Urinary bladder (tissue), 3 donors: ENCODE measurements at regions not wholly inside any gene's neighbourhood (a gene's known extent, or its start where the extent isn't known, plus 50 kb on each side); places are given as distances from the start of the nearest gene placed in this dataset.

Source experiments
- DNase-seq: peaks from one replicate; pipeline ENCODE4 v3.0.0-alpha.2; 2015; ENCODE audit errors: extremely low spot score
- H3K27ac ChIP-seq: one replicate; pipeline ENCODE4 v1.5.1; 2013; ENCODE audit warnings: low read depth, mild to moderate bottlenecking, moderate library complexity
- H3K36me3 ChIP-seq: one replicate; pipeline ENCODE4 v1.6.1; 2013; ENCODE audit warnings: mild to moderate bottlenecking, moderate library complexity; ENCODE audit not compliant: insufficient read depth
- H3K4me1 ChIP-seq: one replicate; pipeline ENCODE4 v1.6.1; 2013; ENCODE audit warnings: mild to moderate bottlenecking, moderate library complexity; ENCODE audit not compliant: insufficient read depth
- H3K4me3 ChIP-seq: one replicate; pipeline ENCODE4 v1.5.1; 2013; ENCODE audit warnings: low read depth, low read length
- WGBS: extraction: QIAGEN DNeasy Blood & Tissue Kit; methylation state at CpG from one replicate; pipeline ENCODE4 v1.1.7; 2013; 5-methylcytosine and 5-hydroxymethylcytosine counted together
- donor health status: healthy with polysubstance abuse.
- donor health status: healthy.

DNA sequence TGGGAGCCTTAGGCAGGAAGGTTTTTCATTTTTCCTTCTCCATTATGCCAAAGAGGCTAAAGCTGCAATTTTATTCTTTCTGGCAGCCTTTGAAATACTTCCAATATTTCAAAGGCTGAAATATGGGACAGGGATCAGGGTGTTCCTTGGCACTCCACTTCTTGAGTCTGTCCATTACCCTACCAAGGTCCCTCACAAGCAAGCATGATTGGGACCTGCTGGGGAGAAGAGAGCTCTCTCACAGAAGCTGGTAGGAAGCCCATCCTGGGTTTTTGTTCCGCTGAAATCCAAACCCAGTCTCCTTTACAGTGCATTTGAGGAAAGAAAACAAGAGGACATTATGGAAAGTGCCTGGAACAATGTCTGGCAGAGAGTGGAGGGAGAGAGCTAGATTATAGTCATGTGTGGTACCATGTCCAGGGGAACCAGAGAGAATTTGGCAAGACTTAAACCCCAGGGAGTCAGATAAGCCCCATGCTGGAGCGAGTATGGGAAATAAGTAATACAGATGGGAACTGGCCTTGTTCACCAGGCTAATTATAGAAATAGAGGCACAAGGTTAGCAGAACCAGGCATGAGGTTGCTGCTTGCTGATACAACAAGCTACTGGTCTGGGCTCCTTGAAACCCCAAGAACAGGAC, 104.7 kb downstream of the LSM5 start:
- H3K4me1 ChIP-seq = no peaks in the 10 kb centered on the region
- DNase-seq = no peak
- 77% methylated on average over 2 of the region's 2 CpGs for WGBS
- H3K36me3 ChIP-seq = no peaks in the 10 kb centered on the region
- no peak overlapping the region for H3K4me3 ChIP-seq
- no peak overlapping the region for H3K27ac ChIP-seq

DNA sequence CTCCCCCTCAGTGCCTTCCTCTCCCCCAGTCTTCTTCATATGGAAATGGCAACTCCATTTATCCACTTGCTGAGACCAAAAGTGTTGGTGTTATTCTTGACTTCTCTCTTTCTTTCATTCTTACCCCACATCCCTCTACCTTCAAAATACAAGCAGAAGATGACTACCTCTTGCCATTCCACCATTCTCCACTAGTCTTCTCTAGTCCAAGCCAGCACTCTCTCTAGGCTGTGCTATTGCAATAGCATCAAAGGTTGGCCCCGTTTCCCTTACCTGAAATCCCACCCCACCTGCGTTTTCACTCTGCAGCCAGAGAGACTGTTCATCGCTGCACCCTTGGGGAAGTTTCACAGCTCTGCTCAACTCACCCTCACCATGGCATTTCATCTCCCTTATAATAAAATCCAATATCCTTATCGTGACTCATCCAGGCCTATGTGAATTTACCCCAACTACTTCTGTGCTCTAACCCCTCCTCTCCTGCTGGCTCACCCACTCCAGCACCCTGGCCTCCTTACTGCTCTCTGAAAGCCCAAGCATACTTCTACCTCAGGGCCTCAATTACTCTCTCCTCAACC, 109.1 kb downstream of the LSM5 start:
- WGBS = 56% methylated on average over 4 of the region's 4 CpGs
- no peak overlapping the region for H3K27ac ChIP-seq
- no peaks in the 10 kb centered on the region for H3K36me3 ChIP-seq
- H3K4me1 ChIP-seq = no peaks in the 10 kb centered on the region
- no peak for DNase-seq
- H3K4me3 ChIP-seq = no peak overlapping the region

DNA sequence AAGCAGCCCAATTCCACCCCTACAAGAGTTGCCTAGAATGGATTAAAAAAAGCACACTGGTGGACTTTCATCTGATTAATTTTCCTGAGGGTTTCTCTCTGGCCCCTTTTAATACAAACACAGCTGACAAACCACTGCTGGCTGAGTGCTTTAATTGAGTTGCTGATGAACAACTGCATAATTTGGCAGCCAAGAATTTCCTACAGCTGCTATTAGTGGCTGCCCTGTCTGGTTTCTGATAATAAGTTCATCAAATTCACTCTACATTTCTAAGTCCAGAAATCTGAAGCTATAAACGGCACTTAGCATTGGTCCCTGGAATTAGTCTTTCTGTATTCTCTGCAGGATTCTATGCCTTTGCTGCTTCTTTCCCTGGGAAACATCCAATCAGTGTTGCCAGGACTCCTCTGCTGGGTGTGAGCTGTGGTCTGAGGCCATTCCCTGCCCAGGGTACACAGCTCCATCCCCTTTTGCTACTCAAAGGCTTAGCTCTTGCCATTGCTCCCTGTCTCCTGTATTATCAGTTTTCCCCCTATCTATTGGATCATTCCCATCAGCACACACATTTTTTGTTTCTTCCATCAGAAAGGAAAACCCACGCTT, 110.6 kb downstream of the LSM5 start:
- WGBS = 50% methylated on average over 2 of the region's 2 CpGs
- no peaks in the 10 kb centered on the region for H3K4me1 ChIP-seq
- no peak overlapping the region for H3K4me3 ChIP-seq
- no peak overlapping the region for H3K27ac ChIP-seq
- H3K36me3 ChIP-seq = no peaks in the 10 kb centered on the region
- DNase-seq = no peak

GRCh38 chr7:32378988-32379387, 111.2 kb downstream of the LSM5 start:
- 49% methylated on average over 2 of the region's 2 CpGs for WGBS
- no peaks in the 10 kb centered on the region for H3K36me3 ChIP-seq
- no peaks in the 10 kb centered on the region for H3K4me1 ChIP-seq
- H3K27ac ChIP-seq = no peak overlapping the region
- no peak overlapping the region for H3K4me3 ChIP-seq
- DNase-seq = no peak

DNA sequence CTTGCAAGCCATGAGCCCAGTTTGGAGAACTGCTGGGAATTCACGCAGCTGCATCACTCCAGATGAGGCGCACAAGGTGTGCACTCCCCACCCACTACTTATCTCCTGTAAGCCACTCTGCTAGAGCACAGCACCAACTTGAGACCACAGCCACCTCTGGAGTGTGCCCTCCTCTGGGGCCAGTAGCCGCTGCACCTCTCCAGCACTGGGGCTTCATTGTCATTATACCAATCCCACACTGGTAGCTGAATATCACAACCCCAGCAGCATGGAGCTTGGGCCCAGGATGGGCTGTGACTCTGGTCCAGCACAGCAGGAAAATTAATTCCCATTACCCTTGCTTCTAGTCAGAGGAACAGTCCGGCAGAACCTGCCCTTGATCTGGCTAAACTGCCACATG, 125.6 kb downstream of the LSM5 start:
- Histone ChIP-seq H3K36me3 (no peaks in the 10 kb centered on the region), H3K27ac (no peak overlapping the region), H3K4me1 (no peaks in the 10 kb centered on the region), H3K4me3 (no peak overlapping the region)
- no peak for DNase-seq
- 89% methylated on average over 4 of the region's 4 CpGs for WGBS

- H3K27ac ChIP-seq = no peak overlapping the region
- 81% methylated on average over 5 of the region's 5 CpGs for WGBS
- H3K36me3 ChIP-seq = no peaks in the 10 kb centered on the region
- no peak for DNase-seq
- H3K4me1 ChIP-seq = no peaks in the 10 kb centered on the region
- H3K4me3 ChIP-seq = no peak overlapping the region
Measured at GRCh38 chr7:32360127-32360526, 130.1 kb downstream of the LSM5 start.

DNA sequence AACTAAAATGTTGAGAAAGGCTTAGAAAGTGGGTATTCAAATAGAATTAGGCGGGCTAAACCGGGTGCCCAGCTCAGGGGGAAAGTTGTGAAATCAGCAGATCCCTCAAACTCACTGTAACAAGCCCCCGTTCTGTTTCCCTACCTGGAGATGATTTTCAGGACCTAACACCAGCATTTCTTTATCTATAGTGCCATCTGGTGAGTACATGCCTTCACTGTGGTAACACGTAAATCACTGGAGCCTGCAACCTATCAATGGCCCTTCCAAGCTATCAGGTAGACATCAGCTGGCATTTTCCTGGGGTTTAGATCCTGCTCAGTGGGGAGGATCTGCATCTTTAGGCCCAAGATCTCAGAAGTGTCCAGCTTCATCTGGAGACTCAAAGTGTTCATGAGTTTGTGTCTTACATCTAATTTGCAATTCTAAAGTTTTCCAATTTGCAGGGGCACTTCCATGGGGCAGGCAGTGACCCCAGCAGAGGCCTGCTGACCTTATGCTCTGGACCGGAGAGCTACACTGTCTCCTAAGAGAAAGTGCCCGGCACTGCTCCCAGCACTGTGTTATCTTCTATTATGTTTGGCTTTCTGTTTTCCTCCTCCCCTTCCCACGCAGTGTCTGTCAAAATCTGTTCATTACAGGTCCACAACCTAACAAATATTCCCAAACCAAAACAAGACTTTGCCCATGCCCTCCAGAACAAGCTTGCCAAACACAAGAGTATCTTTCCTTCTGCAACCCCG, 132.5 kb downstream of the LSM5 start:
- no peak for DNase-seq
- H3K27ac ChIP-seq = no peak overlapping the region
- no peak overlapping the region for H3K4me3 ChIP-seq
- 43% methylated on average over 8 of the region's 8 CpGs for WGBS
- no peaks in the 10 kb centered on the region for H3K4me1 ChIP-seq
- H3K36me3 ChIP-seq = no peaks in the 10 kb centered on the region

DNA sequence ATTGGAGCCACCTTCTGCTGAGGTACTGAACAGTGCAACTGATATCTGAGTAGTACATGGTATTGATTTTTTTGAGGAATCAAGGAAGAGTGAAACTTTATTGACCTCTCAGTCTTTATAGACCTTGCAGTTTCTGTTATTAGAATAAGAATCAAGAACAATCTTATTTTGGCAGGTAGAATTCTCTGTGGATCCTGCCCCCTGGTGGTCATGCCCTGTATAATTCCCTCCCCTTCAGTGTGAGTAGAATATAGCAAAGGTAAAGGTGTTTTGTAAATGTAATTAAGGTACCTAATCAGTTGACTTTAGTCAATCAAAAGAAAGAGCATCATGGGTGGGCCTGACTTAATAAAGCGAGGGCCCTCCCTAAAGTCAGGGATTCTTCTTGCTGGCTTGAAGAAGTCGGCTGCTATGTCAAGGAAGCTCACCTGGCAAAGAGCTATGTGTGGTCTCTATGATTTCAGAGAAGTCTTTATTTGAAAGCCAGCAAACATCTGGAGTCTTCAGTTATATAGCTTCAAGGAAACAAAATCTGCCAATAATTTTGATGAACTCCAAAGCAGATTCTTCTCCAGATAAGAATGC, 142.8 kb downstream of the LSM5 start:
- DNase-seq = no peak
- no peaks in the 10 kb centered on the region for H3K36me3 ChIP-seq
- H3K4me3 ChIP-seq = no peak overlapping the region
- 84% methylated on average over 2 of the region's 2 CpGs for WGBS
- no peak overlapping the region for H3K27ac ChIP-seq
- no peaks in the 10 kb centered on the region for H3K4me1 ChIP-seq

DNA sequence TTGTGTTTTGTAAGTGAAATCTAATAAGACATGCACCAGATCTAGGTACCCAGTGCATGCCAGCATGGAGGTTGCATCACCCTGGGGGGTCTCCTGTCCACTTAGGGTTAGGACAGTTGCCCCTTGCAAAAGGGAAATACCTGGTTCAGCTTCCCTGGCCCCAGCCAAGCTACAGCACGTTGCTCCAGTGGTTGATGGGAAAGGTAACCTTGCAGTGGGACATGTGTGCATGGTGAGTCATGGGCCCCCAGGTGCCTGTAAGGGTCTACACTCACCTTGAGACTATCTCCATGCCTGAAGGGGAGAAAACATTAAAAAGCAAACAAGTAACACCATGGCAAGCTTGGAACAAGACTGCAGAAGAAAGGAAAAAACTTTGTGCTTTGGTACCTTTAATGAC, 143.9 kb downstream of the LSM5 start:
- no peak overlapping the region for H3K27ac ChIP-seq
- no peak overlapping the region for H3K4me3 ChIP-seq
- no peak for DNase-seq
- WGBS = 38% methylated on average over 1 of the region's 1 CpG
- no peaks in the 10 kb centered on the region for H3K4me1 ChIP-seq
- no peaks in the 10 kb centered on the region for H3K36me3 ChIP-seq

- Histone ChIP-seq H3K27ac (no peak overlapping the region), H3K4me1 (no peaks in the 10 kb centered on the region), H3K4me3 (no peak overlapping the region), H3K36me3 (no peaks in the 10 kb centered on the region)
- WGBS = 74% methylated on average over 2 of the region's 2 CpGs
- no peak for DNase-seq
Measured at GRCh38 chr7:32336726-32337125, 153.5 kb downstream of the LSM5 start.

- H3K36me3 ChIP-seq = no peaks in the 10 kb centered on the region
- H3K27ac ChIP-seq = no peak overlapping the region
- WGBS = 65% methylated on average over 1 of the region's 1 CpG
- no peak for DNase-seq
- H3K4me1 ChIP-seq = no peaks in the 10 kb centered on the region
- H3K4me3 ChIP-seq = no peak overlapping the region
Measured at GRCh38 chr7:32335107-32335506, 155.1 kb downstream of the LSM5 start.

GRCh38 chr7:32330602-32331001, 159.6 kb downstream of the LSM5 start:
- H3K27ac ChIP-seq = no peak overlapping the region
- H3K4me3 ChIP-seq = no peak overlapping the region
- no peaks in the 10 kb centered on the region for H3K4me1 ChIP-seq
- H3K36me3 ChIP-seq = no peaks in the 10 kb centered on the region
- DNase-seq = no peak
- WGBS = 84% methylated on average over 5 of the region's 5 CpGs

DNA sequence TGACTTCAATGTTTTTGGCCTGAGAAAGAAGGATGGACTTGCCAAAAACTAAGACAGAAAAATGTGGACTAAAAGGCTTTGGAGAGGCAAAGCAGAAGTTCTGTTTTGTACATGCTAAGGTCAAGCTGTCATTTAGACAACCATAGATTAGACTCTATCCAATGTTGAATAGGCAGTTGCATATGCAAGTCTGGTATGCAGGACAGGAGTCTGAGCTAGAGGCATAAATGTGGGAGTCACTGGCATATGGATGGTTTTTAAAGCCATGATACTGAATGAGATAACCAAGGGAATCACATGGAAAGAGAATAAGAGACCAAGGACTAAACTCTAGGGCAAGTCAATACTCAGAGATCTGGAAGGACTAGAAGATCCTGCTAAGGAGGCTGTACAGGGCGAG, 164.1 kb downstream of the LSM5 start:
- no peak overlapping the region for H3K4me3 ChIP-seq
- no peaks in the 10 kb centered on the region for H3K4me1 ChIP-seq
- H3K36me3 ChIP-seq = no peaks in the 10 kb centered on the region
- DNase-seq = no peak
- 45% methylated on average over 1 of the region's 1 CpG for WGBS
- H3K27ac ChIP-seq = no peak overlapping the region

DNA sequence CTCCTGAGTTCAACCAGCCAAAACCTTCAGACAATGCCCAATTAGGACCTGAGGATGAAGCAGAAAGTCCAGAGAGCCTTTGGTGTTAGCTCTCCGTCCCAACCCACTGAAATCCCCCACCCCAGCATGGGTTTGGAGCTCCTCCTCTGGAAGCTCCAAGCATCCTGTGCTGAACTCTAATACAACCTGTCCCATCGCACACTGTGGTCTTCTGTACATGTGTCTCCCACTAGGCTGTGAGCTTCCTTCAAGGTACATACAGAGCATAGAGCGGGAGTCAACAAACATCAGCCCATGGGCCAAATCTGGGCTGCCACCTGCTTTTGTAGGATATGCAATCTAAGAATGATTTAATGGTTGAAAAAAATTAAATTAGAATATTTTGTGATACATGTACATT, 166.5 kb downstream of the LSM5 start:
- 84% methylated on average over 3 of the region's 3 CpGs for WGBS
- H3K4me1 ChIP-seq = no peaks in the 10 kb centered on the region
- no peaks in the 10 kb centered on the region for H3K36me3 ChIP-seq
- no peak for DNase-seq
- no peak overlapping the region for H3K4me3 ChIP-seq
- no peak overlapping the region for H3K27ac ChIP-seq
